Activated CD8-positive, alpha-beta memory T cell treated with anti-CD3 and anti-CD28 coated beads, Interleukin-2, amount 10 ng/mL, durations not matched to agents 7 days and 5 days (primary cell): ENCODE measurements at regions not wholly inside any gene's neighbourhood (a gene's known extent, or its start where the extent isn't known, plus 50 kb on each side); places are given as distances from the start of the nearest gene placed in this dataset.

Source experiments
- ATAC-seq: fragments of 150-1000 bp; cut with Tn5 transposase; one replicate; pipeline ENCODE4 v1.10.0; 2021; ENCODE audit warnings: moderate library complexity
- CTCF ChIA-PET: fragments of 350-600 bp; sonication (Branson Sonifier 250); formaldehyde crosslinking; loops from one replicate; lab custom pipeline; 2021; ENCODE audit warnings: antibody characterized with exemption; lab: Charles Lee
- DNase-seq: peaks from one replicate; pipeline ENCODE4 v3.0.0-alpha.2; 2020
- H3K27ac Mint-ChIP-seq: one replicate; pipeline ENCODE4 v1.8.0; 2021; ENCODE audit warnings: mild to moderate bottlenecking, mixed read lengths
- H3K27me3 Mint-ChIP-seq: one replicate; pipeline ENCODE4 v1.8.0; 2021; ENCODE audit warnings: mixed read lengths
- H3K36me3 Mint-ChIP-seq: one replicate; pipeline ENCODE4 v1.8.0; 2021; ENCODE audit warnings: mild to moderate bottlenecking, mixed read lengths
- H3K4me1 Mint-ChIP-seq: one replicate; pipeline ENCODE4 v1.8.0; 2021; ENCODE audit warnings: mixed read lengths
- H3K4me3 Mint-ChIP-seq: one replicate; pipeline ENCODE4 v1.8.0; 2021; ENCODE audit warnings: mild to moderate bottlenecking, moderate library complexity, mixed read lengths
- H3K9me3 Mint-ChIP-seq: one replicate; pipeline ENCODE4 v1.8.0; 2022; ENCODE audit warnings: low read depth, mixed read lengths

GRCh38 chr5:92780057-92780456, 801.0 kb downstream of the NR2F1-AS1 start:
- ATAC-seq (no peak), DNase-seq (no peak)
- no peaks in the 10 kb centered on the region for H3K36me3 Mint-ChIP-seq
- no peak overlapping the region for H3K4me3 Mint-ChIP-seq
- no peaks in the 10 kb centered on the region for H3K27me3 Mint-ChIP-seq
- H3K4me1 Mint-ChIP-seq, result no peaks in the 10 kb centered on the region
- peaks cover 3% of the 10 kb centered on the region for H3K9me3 Mint-ChIP-seq
- H3K27ac Mint-ChIP-seq, result no peak overlapping the region
- CTCF ChIA-PET, result no interaction called here

GRCh38 chr5:92779536-92779935, 801.5 kb downstream of the NR2F1-AS1 start:
- CTCF ChIA-PET, result no interaction called here
- H3K9me3 Mint-ChIP-seq, result peaks cover 3% of the 10 kb centered on the region
- no peaks in the 10 kb centered on the region for H3K27me3 Mint-ChIP-seq
- no peak for ATAC-seq
- H3K36me3 Mint-ChIP-seq, result no peaks in the 10 kb centered on the region
- no peak for DNase-seq
- no peaks in the 10 kb centered on the region for H3K4me1 Mint-ChIP-seq
- no peak overlapping the region for H3K4me3 Mint-ChIP-seq
- H3K27ac Mint-ChIP-seq, result no peak overlapping the region

GRCh38 chr5:92778261-92778660, 802.8 kb downstream of the NR2F1-AS1 start:
- ATAC-seq (no peak), DNase-seq (no peak)
- Mint-ChIP-seq H3K9me3 (peaks cover 3% of the 10 kb centered on the region), H3K27ac (no peak overlapping the region), H3K4me3 (no peak overlapping the region), H3K27me3 (no peaks in the 10 kb centered on the region), H3K4me1 (no peaks in the 10 kb centered on the region), H3K36me3 (no peaks in the 10 kb centered on the region)
- CTCF ChIA-PET, result no interaction called here

- no peak overlapping the region for H3K27ac Mint-ChIP-seq
- H3K27me3 Mint-ChIP-seq, result no peaks in the 10 kb centered on the region
- CTCF ChIA-PET, result no interaction called here
Observed at GRCh38 chr5:92777421-92777820, 803.6 kb downstream of the NR2F1-AS1 start.

GRCh38 chr5:92775711-92776615, 805.1 kb downstream of the NR2F1-AS1 start:
- CTCF ChIA-PET, result no interaction called here
- no peak overlapping the region for H3K4me3 Mint-ChIP-seq
- no peaks in the 10 kb centered on the region for H3K27me3 Mint-ChIP-seq
- H3K36me3 Mint-ChIP-seq, result no peaks in the 10 kb centered on the region
- DNase-seq (no peak), ATAC-seq (no peak)
- no peaks in the 10 kb centered on the region for H3K4me1 Mint-ChIP-seq
- peaks cover 3% of the 10 kb centered on the region for H3K9me3 Mint-ChIP-seq
- H3K27ac Mint-ChIP-seq, result no peak overlapping the region

More at GRCh38 chr5:92777421-92777820, 803.6 kb downstream of the NR2F1-AS1 start:
- Mint-ChIP-seq H3K9me3 (peaks cover 3% of the 10 kb centered on the region), H3K36me3 (no peaks in the 10 kb centered on the region), H3K4me1 (no peaks in the 10 kb centered on the region), H3K4me3 (no peak overlapping the region)
- no peak for ATAC-seq
- DNase-seq, result no peak

GRCh38 chr5:92769978-92770377, 811.0 kb downstream of the NR2F1-AS1 start:
- no peak overlapping the region for H3K4me3 Mint-ChIP-seq
- H3K27me3 Mint-ChIP-seq, result no peaks in the 10 kb centered on the region
- no peak overlapping the region for H3K27ac Mint-ChIP-seq
- ATAC-seq, result no peak
- DNase-seq, result no peak
- CTCF ChIA-PET, result no interaction called here
- H3K36me3 Mint-ChIP-seq, result no peaks in the 10 kb centered on the region
- no peaks in the 10 kb centered on the region for H3K9me3 Mint-ChIP-seq
- H3K4me1 Mint-ChIP-seq, result no peaks in the 10 kb centered on the region

GRCh38 chr5:92761585-92761984, 819.4 kb downstream of the NR2F1-AS1 start:
- CTCF ChIA-PET, result no interaction called here
- DNase-seq, result no peak
- H3K9me3 Mint-ChIP-seq, result no peaks in the 10 kb centered on the region
- no peaks in the 10 kb centered on the region for H3K4me1 Mint-ChIP-seq
- no peaks in the 10 kb centered on the region for H3K27me3 Mint-ChIP-seq
- no peaks in the 10 kb centered on the region for H3K36me3 Mint-ChIP-seq
- no peak overlapping the region for H3K27ac Mint-ChIP-seq
- no peak for ATAC-seq
- no peak overlapping the region for H3K4me3 Mint-ChIP-seq

- Mint-ChIP-seq H3K27me3 (no peaks in the 10 kb centered on the region), H3K4me1 (no peaks in the 10 kb centered on the region), H3K27ac (no peak overlapping the region), H3K9me3 (no peaks in the 10 kb centered on the region), H3K4me3 (no peak overlapping the region), H3K36me3 (no peaks in the 10 kb centered on the region)
- CTCF ChIA-PET, result no interaction called here
- ATAC-seq (no peak), DNase-seq (no peak)
Observed at GRCh38 chr5:92760550-92760949, 820.5 kb downstream of the NR2F1-AS1 start.

GRCh38 chr5:92758552-92758951, 822.5 kb downstream of the NR2F1-AS1 start:
- no peak for ATAC-seq

GRCh38 chr5:92749943-92750342, 831.1 kb downstream of the NR2F1-AS1 start:
- ATAC-seq (no peak), DNase-seq (no peak)
- H3K36me3 Mint-ChIP-seq, result no peaks in the 10 kb centered on the region
- H3K4me3 Mint-ChIP-seq, result no peak overlapping the region
- CTCF ChIA-PET, result no interaction called here
- peaks cover 2% of the 10 kb centered on the region for H3K9me3 Mint-ChIP-seq
- H3K4me1 Mint-ChIP-seq, result no peaks in the 10 kb centered on the region
- H3K27me3 Mint-ChIP-seq, result no peaks in the 10 kb centered on the region
- no peak overlapping the region for H3K27ac Mint-ChIP-seq

More at GRCh38 chr5:92758552-92758951, 822.5 kb downstream of the NR2F1-AS1 start:
- Mint-ChIP-seq H3K27ac (no peak overlapping the region), H3K4me1 (no peaks in the 10 kb centered on the region), H3K36me3 (no peaks in the 10 kb centered on the region), H3K9me3 (peaks cover 3% of the 10 kb centered on the region), H3K4me3 (no peak overlapping the region), H3K27me3 (no peaks in the 10 kb centered on the region)
- no peak for DNase-seq
- CTCF ChIA-PET, result no interaction called here

GRCh38 chr5:92748072-92748676, 832.8 kb downstream of the NR2F1-AS1 start:
- no peak for DNase-seq
- CTCF ChIA-PET, result no interaction called here
- no peaks in the 10 kb centered on the region for H3K36me3 Mint-ChIP-seq
- H3K27ac Mint-ChIP-seq, result no peak overlapping the region
- H3K9me3 Mint-ChIP-seq, result no peaks in the 10 kb centered on the region
- no peak for ATAC-seq
- no peaks in the 10 kb centered on the region for H3K27me3 Mint-ChIP-seq
- no peak overlapping the region for H3K4me3 Mint-ChIP-seq
- no peaks in the 10 kb centered on the region for H3K4me1 Mint-ChIP-seq

GRCh38 chr5:92741906-92742305, 839.1 kb downstream of the NR2F1-AS1 start:
- no peaks in the 10 kb centered on the region for H3K36me3 Mint-ChIP-seq
- no peak overlapping the region for H3K27ac Mint-ChIP-seq

GRCh38 chr5:92734211-92734940, 846.6 kb downstream of the NR2F1-AS1 start:
- H3K9me3 Mint-ChIP-seq, result peaks cover 3% of the 10 kb centered on the region
- no peak overlapping the region for H3K4me3 Mint-ChIP-seq
- DNase-seq (no peak), ATAC-seq (no peak)
- H3K4me1 Mint-ChIP-seq, result no peaks in the 10 kb centered on the region
- no peaks in the 10 kb centered on the region for H3K36me3 Mint-ChIP-seq
- no peaks in the 10 kb centered on the region for H3K27me3 Mint-ChIP-seq
- CTCF ChIA-PET, result no interaction called here
- no peak overlapping the region for H3K27ac Mint-ChIP-seq

More at GRCh38 chr5:92741906-92742305, 839.1 kb downstream of the NR2F1-AS1 start:
- H3K4me1 Mint-ChIP-seq, result no peaks in the 10 kb centered on the region
- DNase-seq (no peak), ATAC-seq (no peak)
- no peaks in the 10 kb centered on the region for H3K27me3 Mint-ChIP-seq
- peaks cover 2% of the 10 kb centered on the region for H3K9me3 Mint-ChIP-seq
- CTCF ChIA-PET, result no interaction called here
- H3K4me3 Mint-ChIP-seq, result no peak overlapping the region
